PC-9 (cell line): ENCODE measurements at regions not wholly inside any gene's neighbourhood (a gene's known extent, or its start where the extent isn't known, plus 50 kb on each side); places are given as distances from the start of the nearest gene placed in this dataset.
"Not testable (repeated sequence)": the region's sequence is repeated elsewhere in the genome, so short reads cannot be mapped to it uniquely, and the experiment has no call there.

Experiments used
- BruUV-seq: library from RNA; stranded (reverse); fragments of 400-500 nt; replicated peaks from 2 replicates; lab custom pipeline; 2021; lab: Mats Ljungman, UMichigan
- CTCF ChIA-PET: fragments of 300-600 bp; sonication (Branson Sonifier 250); formaldehyde crosslinking; loops from one replicate; lab custom pipeline; 2022; ENCODE audit warnings: antibody characterized with exemption; lab: Charles Lee
- POLR2A ChIA-PET: fragments of 300-600 bp; sonication (Branson Sonifier 250); formaldehyde crosslinking; loops from one replicate; lab custom pipeline; 2022; ENCODE audit warnings: antibody characterized with exemption; ENCODE audit not compliant: unreplicated experiment; lab: Charles Lee
- DNase-seq, 2 experiments: peaks; one replicate each; pipeline versions ENCODE4 v3.0.0 to v3.0.0-alpha.2; 2015 to 2022; ENCODE audit warnings: mixed read lengths in 1 of 2
- H2AFZ ChIP-seq: fragments of 200-600 bp; sonication (generic); 2 replicates; pipeline ENCODE4 v1.8.1; 2017; ENCODE audit warnings: antibody characterized with exemption
- H3F3A ChIP-seq: fragments of 200-600 bp; sonication (generic); 2 replicates; pipeline ENCODE4 v1.8.1; 2017; ENCODE audit warnings: antibody characterized with exemption, mild to moderate bottlenecking, low read depth; ENCODE audit not compliant: insufficient read depth
- H3K27ac ChIP-seq: fragments of 200-600 bp; sonication (generic); 2 replicates; pipeline ENCODE4 v1.6.1; 2016; ENCODE audit warnings: mixed run types
- H3K27me3 ChIP-seq: fragments of 200-600 bp; sonication (generic); 2 replicates; pipeline ENCODE4 v1.6.1; 2016; ENCODE audit warnings: low read depth, mixed run types; ENCODE audit not compliant: insufficient read depth
- H3K36me3 ChIP-seq: fragments of 200-600 bp; sonication (generic); 2 replicates; pipeline ENCODE4 v1.6.1; 2016; ENCODE audit warnings: low read depth, mixed run types
- H3K4me1 ChIP-seq: fragments of 200-600 bp; sonication (generic); replicated peaks from 2 replicates; pipeline ENCODE4 v1.6.1; 2016; ENCODE audit warnings: mixed run types; ENCODE audit not compliant: insufficient read depth
- H3K4me2 ChIP-seq: fragments of 200-600 bp; sonication (generic); 2 replicates; pipeline ENCODE4 v1.6.1; 2017; ENCODE audit warnings: mixed run types
- H3K4me3 ChIP-seq: fragments of 200-600 bp; sonication (generic); 2 replicates; pipeline ENCODE4 v1.6.1; 2016; ENCODE audit warnings: mixed run types
- H3K79me2 ChIP-seq: fragments of 200-600 bp; sonication (generic); 2 replicates; pipeline ENCODE4 v1.6.1; 2017; ENCODE audit warnings: low read depth, mixed run types
- H3K9me2 ChIP-seq: fragments of 200-600 bp; sonication (generic); 2 replicates; pipeline ENCODE4 v1.8.1; 2017; ENCODE audit warnings: mild to moderate bottlenecking; ENCODE audit not compliant: insufficient read depth
- H3K9me3 ChIP-seq: fragments of 200-600 bp; sonication (generic); 2 replicates; pipeline ENCODE4 v1.8.1; 2016; ENCODE audit warnings: low read depth; ENCODE audit not compliant: insufficient read depth
- H4K20me1 ChIP-seq: fragments of 200-600 bp; sonication (generic); 2 replicates; pipeline ENCODE4 v1.8.1; 2017; ENCODE audit not compliant: insufficient read depth
- EZH2 ChIP-seq: fragments of 200-600 bp; sonication (generic); IDR thresholded peaks from 2 replicates; pipeline ENCODE4 v1.8.0; 2017; ENCODE audit warnings: antibody characterized with exemption, low read depth
- intact Hi-C: fragments of 100-400 bp; cut with micrococcal nuclease; formaldehyde crosslinking; loops from one replicate; pipeline ENCODE4 v1.10.0; 2022; ENCODE audit not compliant: unreplicated experiment
- TF ChIP-seq, protein P1 (sequence below): fragments of 200-600 bp; sonication (generic); conservative IDR thresholded peaks from 2 replicates; pipeline ENCODE4 v1.6.1; 2017; ENCODE audit warnings: mixed run types, antibody characterized with exemption, mild to moderate bottlenecking, moderate library complexity

DNA sequence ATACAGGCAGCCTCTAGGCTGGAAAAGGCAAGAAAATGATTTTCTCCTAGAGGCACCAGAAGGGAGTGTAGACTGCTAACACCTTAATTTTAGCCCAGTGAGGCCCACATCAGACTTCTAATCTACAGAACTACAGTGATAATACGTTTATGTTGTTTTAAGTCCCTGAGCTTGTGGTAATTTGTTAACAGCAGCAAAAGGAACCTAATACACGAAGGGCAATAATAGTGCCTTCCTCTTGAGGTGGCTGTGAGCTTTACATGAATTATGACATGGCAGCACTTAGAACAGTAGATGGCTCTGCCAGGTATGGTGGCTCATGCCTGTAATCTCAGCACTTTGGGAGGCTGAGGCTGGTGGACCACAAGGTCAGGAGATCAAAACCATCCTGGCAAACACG lies 118.8 kb downstream of the ZNF664 start:
- ChIA-PET CTCF (no interaction called here), POLR2A (no interaction called here)
- no peak for TF ChIP-seq EZH2
- TF ChIP-seq, protein P1, sequence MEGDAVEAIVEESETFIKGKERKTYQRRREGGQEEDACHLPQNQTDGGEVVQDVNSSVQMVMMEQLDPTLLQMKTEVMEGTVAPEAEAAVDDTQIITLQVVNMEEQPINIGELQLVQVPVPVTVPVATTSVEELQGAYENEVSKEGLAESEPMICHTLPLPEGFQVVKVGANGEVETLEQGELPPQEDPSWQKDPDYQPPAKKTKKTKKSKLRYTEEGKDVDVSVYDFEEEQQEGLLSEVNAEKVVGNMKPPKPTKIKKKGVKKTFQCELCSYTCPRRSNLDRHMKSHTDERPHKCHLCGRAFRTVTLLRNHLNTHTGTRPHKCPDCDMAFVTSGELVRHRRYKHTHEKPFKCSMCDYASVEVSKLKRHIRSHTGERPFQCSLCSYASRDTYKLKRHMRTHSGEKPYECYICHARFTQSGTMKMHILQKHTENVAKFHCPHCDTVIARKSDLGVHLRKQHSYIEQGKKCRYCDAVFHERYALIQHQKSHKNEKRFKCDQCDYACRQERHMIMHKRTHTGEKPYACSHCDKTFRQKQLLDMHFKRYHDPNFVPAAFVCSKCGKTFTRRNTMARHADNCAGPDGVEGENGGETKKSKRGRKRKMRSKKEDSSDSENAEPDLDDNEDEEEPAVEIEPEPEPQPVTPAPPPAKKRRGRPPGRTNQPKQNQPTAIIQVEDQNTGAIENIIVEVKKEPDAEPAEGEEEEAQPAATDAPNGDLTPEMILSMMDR, result no peak
- no peaks in the 10 kb centered on the region for H3F3A ChIP-seq
- H3K79me2 ChIP-seq, result no peaks in the 10 kb centered on the region
- intact Hi-C loops, result no loop called here
- BruUV-seq, result no TSS peak
- no peak overlapping the region for H3K4me2 ChIP-seq
- H3K27ac ChIP-seq, result no peak overlapping the region
- no peak overlapping the region for H3K4me3 ChIP-seq
- no peaks in the 10 kb centered on the region for H3K9me3 ChIP-seq
- DNase-seq, result no peak
- H4K20me1 ChIP-seq, result no peaks in the 10 kb centered on the region
- no peak overlapping the region for H2AFZ ChIP-seq
- no peaks in the 10 kb centered on the region for H3K4me1 ChIP-seq
- H3K9me2 ChIP-seq, result no peaks in the 10 kb centered on the region; the same call in 1 of the 2 replicates
- H3K27me3 ChIP-seq, result peaks cover 31% of the 10 kb centered on the region
- H3K36me3 ChIP-seq, result no peaks in the 10 kb centered on the region

- POLR2A ChIA-PET, H3K9me2 ChIP-seq, CTCF ChIA-PET, H4K20me1 ChIP-seq, H3K27ac ChIP-seq, H2AFZ ChIP-seq, H3K4me1 ChIP-seq, BruUV-seq, H3K4me2 ChIP-seq, H3K79me2 ChIP-seq, H3K36me3 ChIP-seq, DNase-seq, H3K4me3 ChIP-seq, intact Hi-C loops, H3K9me3 ChIP-seq, H3F3A ChIP-seq: not testable (repeated sequence)
- peaks cover 38% of the 10 kb centered on the region for H3K27me3 ChIP-seq
Observed at GRCh38 chr12:124092532-124092931, 119.5 kb downstream of the ZNF664 start.

DNA sequence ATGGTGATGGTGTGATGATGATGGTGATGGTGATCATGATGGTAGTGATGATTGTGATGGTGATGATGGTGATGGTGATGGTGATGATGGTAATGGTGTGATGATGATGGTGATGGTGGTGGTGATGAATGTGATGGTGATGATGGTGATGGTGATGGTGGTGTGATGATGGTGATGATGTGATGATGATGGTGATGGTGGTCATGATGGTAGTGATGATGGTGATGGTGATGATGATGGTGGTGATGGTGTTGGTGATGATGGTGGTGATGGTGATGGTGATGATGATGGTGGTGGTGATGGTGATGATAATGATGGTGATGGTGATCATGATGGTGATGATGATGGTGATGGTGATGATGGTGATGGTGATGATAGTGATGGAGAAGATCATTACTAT lies 120.3 kb downstream of the ZNF664 start:
- ChIA-PET POLR2A (no interaction called here), CTCF (no interaction called here)

GRCh38 chr12:124094188-124094587 lies 121.2 kb downstream of the ZNF664 start:
- no peak for DNase-seq
- TF ChIP-seq, protein P1, result no peak
- no peak for TF ChIP-seq EZH2
- H3K27ac ChIP-seq, result no peak overlapping the region
- no peaks in the 10 kb centered on the region for H3K36me3 ChIP-seq
- H3K27me3 ChIP-seq, result peaks cover 55% of the 10 kb centered on the region
- no peaks in the 10 kb centered on the region for H3F3A ChIP-seq
- CTCF ChIA-PET, result no interaction called here
- no TSS peak for BruUV-seq
- no peak overlapping the region for H3K4me3 ChIP-seq
- no peaks in the 10 kb centered on the region for H4K20me1 ChIP-seq
- no peaks in the 10 kb centered on the region for H3K4me1 ChIP-seq
- intact Hi-C loops, result no loop called here
- no peaks in the 10 kb centered on the region for H3K9me2 ChIP-seq
- H3K79me2 ChIP-seq, result no peaks in the 10 kb centered on the region
- POLR2A ChIA-PET, result no interaction called here
- H3K4me2 ChIP-seq, result no peak overlapping the region
- H2AFZ ChIP-seq, result no peak overlapping the region
- no peaks in the 10 kb centered on the region for H3K9me3 ChIP-seq

More for the DNA sequence above, 120.3 kb downstream of the ZNF664 start:
- H3K27ac ChIP-seq, result no peak overlapping the region
- no peaks in the 10 kb centered on the region for H4K20me1 ChIP-seq
- intact Hi-C loops, result no loop called here
- H3F3A ChIP-seq, result no peaks in the 10 kb centered on the region
- no peaks in the 10 kb centered on the region for H3K36me3 ChIP-seq
- H3K79me2 ChIP-seq, result no peaks in the 10 kb centered on the region
- DNase-seq, result no peak
- peaks cover 46% of the 10 kb centered on the region for H3K27me3 ChIP-seq
- no peaks in the 10 kb centered on the region for H3K9me3 ChIP-seq
- BruUV-seq, result no TSS peak
- no peak overlapping the region for H3K4me3 ChIP-seq
- H3K4me2 ChIP-seq, result no peak overlapping the region
- H2AFZ ChIP-seq, result no peak overlapping the region
- H3K9me2 ChIP-seq, result no peaks in the 10 kb centered on the region; the same call in 1 of the 2 replicates
- TF ChIP-seq EZH2, result no peak
- TF ChIP-seq, protein P1, result no peak
- H3K4me1 ChIP-seq, result no peaks in the 10 kb centered on the region
